ENCODE measurements at regions not wholly inside any gene's neighbourhood (a gene's known extent, or its start where the extent isn't known, plus 50 kb on each side); places are given as distances from the start of the nearest gene placed in this dataset.

DNA sequence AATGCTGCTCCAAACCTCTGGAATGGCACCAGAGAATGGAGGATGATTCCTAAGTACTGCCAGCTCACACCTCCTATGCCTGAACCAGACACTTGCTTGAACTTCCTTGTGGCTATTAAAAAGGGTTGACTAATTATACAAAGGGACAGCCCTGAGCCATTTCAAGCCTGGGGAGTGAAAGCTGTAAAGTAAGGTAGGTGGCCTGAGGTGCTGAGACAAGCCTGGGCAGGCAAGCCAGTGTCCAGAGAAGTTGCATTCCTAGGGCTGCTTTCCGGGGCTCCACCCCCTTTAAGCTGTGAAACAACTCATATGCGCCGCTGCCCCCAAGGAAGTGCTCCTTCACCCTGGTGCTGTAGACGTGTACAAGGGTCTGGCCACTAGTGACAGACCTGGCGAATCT is 79.9 kb upstream of the SLC1A3 start:
- intact Hi-C loops (cut with DNase I) = no loop called here

GRCh38 chr5:36528588-36528987 is 77.8 kb upstream of the SLC1A3 start:
- intact Hi-C loops (cut with DNase I) = no loop called here
- no peaks in the 10 kb centered on the region for H3K9me3 ChIP-seq

More for the DNA sequence above, 79.9 kb upstream of the SLC1A3 start:
- H3K4me3 ChIP-seq = no peak overlapping the region
- H3K27me3 ChIP-seq = no peaks in the 10 kb centered on the region
- H3K36me3 ChIP-seq = no peaks in the 10 kb centered on the region
- no peaks in the 10 kb centered on the region for H3K9me3 ChIP-seq
- no peak for DNase-seq (ENCODE audit: extremely low spot score)
- no peak overlapping the region for H3K27ac ChIP-seq (replicated peaks in 1 of 4)
- TF ChIP-seq POLR2AphosphoS5 (IDR thresholded peaks at IDR 0.05) = no peak
- TF ChIP-seq, protein P1, sequence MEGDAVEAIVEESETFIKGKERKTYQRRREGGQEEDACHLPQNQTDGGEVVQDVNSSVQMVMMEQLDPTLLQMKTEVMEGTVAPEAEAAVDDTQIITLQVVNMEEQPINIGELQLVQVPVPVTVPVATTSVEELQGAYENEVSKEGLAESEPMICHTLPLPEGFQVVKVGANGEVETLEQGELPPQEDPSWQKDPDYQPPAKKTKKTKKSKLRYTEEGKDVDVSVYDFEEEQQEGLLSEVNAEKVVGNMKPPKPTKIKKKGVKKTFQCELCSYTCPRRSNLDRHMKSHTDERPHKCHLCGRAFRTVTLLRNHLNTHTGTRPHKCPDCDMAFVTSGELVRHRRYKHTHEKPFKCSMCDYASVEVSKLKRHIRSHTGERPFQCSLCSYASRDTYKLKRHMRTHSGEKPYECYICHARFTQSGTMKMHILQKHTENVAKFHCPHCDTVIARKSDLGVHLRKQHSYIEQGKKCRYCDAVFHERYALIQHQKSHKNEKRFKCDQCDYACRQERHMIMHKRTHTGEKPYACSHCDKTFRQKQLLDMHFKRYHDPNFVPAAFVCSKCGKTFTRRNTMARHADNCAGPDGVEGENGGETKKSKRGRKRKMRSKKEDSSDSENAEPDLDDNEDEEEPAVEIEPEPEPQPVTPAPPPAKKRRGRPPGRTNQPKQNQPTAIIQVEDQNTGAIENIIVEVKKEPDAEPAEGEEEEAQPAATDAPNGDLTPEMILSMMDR (IDR thresholded peaks at IDR 0.05) = no peak
- TF ChIP-seq EP300 (IDR thresholded peaks at IDR 0.05) = no peak
- TF ChIP-seq POLR2A (IDR thresholded peaks at IDR 0.05; ENCODE audit: low read depth) = no peak
- 84% methylated on average over 5 of the region's 5 CpGs for WGBS
- H3K4me1 ChIP-seq = peaks cover 5 to 14% (median 10%) of the 10 kb centered on the region in 4 donors

GRCh38 chr5:36529142-36529541 is 77.3 kb upstream of the SLC1A3 start:
- H3K4me1 ChIP-seq = no peaks in the 10 kb centered on the region
- no peaks in the 10 kb centered on the region for H3K9me3 ChIP-seq
- intact Hi-C loops (cut with DNase I) = no loop called here
- TF ChIP-seq EP300 (IDR thresholded peaks at IDR 0.05) (no peak), POLR2AphosphoS5 (IDR thresholded peaks at IDR 0.05) (no peak), POLR2A (IDR thresholded peaks at IDR 0.05; ENCODE audit: low read depth) (no peak)
- TF ChIP-seq, protein P1 (IDR thresholded peaks at IDR 0.05) = no peak
- no peak for DNase-seq (ENCODE audit: extremely low spot score)
- H3K27me3 ChIP-seq = no peaks in the 10 kb centered on the region
- H3K4me3 ChIP-seq = no peak overlapping the region
- H3K27ac ChIP-seq (replicated peaks in 1 of 4) = no peak overlapping the region
- no peaks in the 10 kb centered on the region for H3K36me3 ChIP-seq
- 50% methylated on average over 1 of the region's 1 CpG for WGBS

More at GRCh38 chr5:36528588-36528987, 77.8 kb upstream of the SLC1A3 start:
- no peaks in the 10 kb centered on the region for H3K4me1 ChIP-seq
- TF ChIP-seq POLR2A (IDR thresholded peaks at IDR 0.05; ENCODE audit: low read depth) (no peak), EP300 (IDR thresholded peaks at IDR 0.05) (no peak), POLR2AphosphoS5 (IDR thresholded peaks at IDR 0.05) (no peak)
- TF ChIP-seq, protein P1 (IDR thresholded peaks at IDR 0.05) = no peak
- H3K4me3 ChIP-seq = no peak overlapping the region
- no peaks in the 10 kb centered on the region for H3K36me3 ChIP-seq
- H3K27ac ChIP-seq (replicated peaks in 1 of 4) = no peak overlapping the region
- no peaks in the 10 kb centered on the region for H3K27me3 ChIP-seq
- no peak for DNase-seq (ENCODE audit: extremely low spot score)
- 73% methylated on average over 6 of the region's 6 CpGs for WGBS

- Histone ChIP-seq H3K9me3 (no peaks in the 10 kb centered on the region), H3K36me3 (no peaks in the 10 kb centered on the region), H3K4me1 (no peaks in the 10 kb centered on the region), H3K27me3 (no peaks in the 10 kb centered on the region), H3K27ac (replicated peaks in 1 of 4) (no peak overlapping the region), H3K4me3 (no peak overlapping the region)
- no peak for DNase-seq (ENCODE audit: extremely low spot score)
- 60% methylated on average over 2 of the region's 2 CpGs for WGBS
- intact Hi-C loops (cut with DNase I) = no loop called here
- TF ChIP-seq POLR2A (IDR thresholded peaks at IDR 0.05; ENCODE audit: low read depth) (no peak), POLR2AphosphoS5 (IDR thresholded peaks at IDR 0.05) (no peak), EP300 (IDR thresholded peaks at IDR 0.05) (no peak)
- TF ChIP-seq, protein P1 (IDR thresholded peaks at IDR 0.05) = no peak
These were observed 76.2 kb upstream of the SLC1A3 start for GRCh38 chr5:36530215-36530614.

DNA sequence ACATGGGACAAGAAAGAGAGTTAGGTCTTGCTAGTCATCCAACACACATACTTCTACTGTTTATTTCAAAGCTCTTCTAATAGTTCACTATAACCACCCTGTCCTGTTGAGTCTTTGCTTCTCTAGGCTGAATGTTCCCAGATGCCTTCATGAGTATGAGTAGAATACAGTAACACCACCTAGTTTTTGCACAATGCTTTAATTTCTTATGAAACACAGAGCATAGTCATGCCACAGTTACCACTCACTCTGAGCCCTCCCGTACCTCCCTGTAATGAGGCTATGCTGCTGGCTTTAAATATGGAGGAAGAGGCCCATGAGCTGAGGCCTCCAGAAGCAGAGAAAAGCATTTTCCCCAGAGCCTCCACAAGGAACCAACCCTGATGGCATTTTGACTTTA is 75.0 kb upstream of the SLC1A3 start:
- intact Hi-C loops (cut with DNase I) = no loop called here
- Histone ChIP-seq H3K9me3 (no peaks in the 10 kb centered on the region), H3K27me3 (no peaks in the 10 kb centered on the region), H3K27ac (replicated peaks in 1 of 4) (no peak overlapping the region), H3K4me1 (peaks cover 0 to 8% (median 7%) of the 10 kb centered on the region in 4 donors), H3K36me3 (no peaks in the 10 kb centered on the region), H3K4me3 (no peak overlapping the region)
- no peak for TF ChIP-seq EP300 (IDR thresholded peaks at IDR 0.05)
- no peak for TF ChIP-seq POLR2AphosphoS5 (IDR thresholded peaks at IDR 0.05)
- no peak for TF ChIP-seq POLR2A (IDR thresholded peaks at IDR 0.05; ENCODE audit: low read depth)
- TF ChIP-seq, protein P1 (IDR thresholded peaks at IDR 0.05) = no peak
- DNase-seq (ENCODE audit: extremely low spot score) = no peak
- WGBS = 31% methylated on average over 1 of the region's 1 CpG

All from esophagus muscularis mucosa (tissue), 4 donors.